ENCODE measurements at regions not wholly inside any gene's neighbourhood (a gene's known extent, or its start where the extent isn't known, plus 50 kb on each side); places are given as distances from the start of the nearest gene placed in this dataset.

DNA sequence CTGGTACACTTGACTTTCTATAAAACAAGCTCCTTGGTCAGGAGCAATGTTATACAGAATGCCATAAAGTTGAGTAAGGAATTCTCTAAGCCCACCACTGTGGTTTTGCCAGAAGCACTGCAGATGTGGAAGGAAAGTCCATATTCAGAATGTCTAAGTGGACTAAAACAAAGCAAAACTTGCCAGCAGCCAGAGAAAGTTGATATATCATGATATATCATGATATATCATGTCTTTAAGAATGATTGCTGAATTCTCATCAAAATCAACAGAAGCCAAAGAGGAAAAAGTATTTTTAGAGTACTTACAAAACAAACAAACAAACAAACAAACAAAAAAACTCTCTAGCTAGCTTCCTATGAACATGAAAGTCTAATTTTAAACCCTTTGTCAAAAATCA lies 424.8 kb upstream of the OR4E1 start:
- DNase-seq (ENCODE audit: low read depth), result no peak

DNA sequence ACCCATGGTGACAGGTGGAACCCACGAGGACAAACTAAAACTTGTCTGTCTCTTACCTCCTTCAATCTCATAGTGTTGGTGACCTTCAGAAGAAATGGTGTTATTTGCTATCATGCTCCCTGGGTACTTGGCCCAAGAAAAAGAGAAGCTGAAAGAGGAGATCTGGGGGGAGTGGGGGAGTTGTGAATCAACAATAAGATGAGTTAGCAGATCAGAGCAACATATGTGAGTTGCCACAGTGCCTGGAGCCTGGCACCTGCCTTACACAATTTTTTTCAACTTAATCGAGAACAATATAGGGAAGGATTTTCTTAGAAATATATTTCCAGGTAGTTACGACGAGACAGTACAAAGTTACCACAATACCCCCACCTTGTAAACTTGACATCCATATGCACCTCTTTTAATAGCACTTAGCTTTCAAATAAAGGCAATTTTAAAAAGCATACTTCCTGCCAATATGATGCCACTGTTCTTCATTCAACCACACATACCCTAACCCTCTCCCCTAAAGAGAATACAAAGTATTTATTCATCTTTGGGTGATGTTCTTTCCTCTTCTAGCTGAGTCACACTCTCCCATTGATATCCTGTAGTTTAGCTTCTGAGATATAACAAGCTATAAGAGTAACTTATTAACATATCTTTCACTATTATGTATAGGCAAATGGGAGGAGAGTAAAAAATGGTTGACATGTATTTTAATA lies 424.1 kb upstream of the OR4E1 start:
- no peak for DNase-seq (ENCODE audit: low read depth)

DNA sequence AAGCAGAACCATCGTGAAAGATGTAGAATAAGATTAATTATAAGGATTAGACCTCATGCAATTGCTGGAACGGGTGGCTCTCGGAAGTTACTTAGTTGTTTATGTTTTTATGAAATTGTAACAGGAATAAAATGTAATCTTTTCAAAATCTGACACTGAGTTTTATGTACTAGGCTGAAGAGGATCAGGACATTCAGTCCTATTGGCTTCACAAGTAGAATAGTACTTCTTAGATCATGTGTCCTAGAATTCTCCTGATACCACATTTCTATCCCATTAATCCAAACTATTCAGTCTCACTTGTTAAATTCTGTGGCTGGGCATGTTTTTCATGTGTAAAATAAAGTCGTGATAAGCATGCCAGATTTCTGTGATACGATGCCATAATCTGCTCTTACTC lies 423.5 kb upstream of the OR4E1 start:
- no peak for DNase-seq (ENCODE audit: low read depth)

DNA sequence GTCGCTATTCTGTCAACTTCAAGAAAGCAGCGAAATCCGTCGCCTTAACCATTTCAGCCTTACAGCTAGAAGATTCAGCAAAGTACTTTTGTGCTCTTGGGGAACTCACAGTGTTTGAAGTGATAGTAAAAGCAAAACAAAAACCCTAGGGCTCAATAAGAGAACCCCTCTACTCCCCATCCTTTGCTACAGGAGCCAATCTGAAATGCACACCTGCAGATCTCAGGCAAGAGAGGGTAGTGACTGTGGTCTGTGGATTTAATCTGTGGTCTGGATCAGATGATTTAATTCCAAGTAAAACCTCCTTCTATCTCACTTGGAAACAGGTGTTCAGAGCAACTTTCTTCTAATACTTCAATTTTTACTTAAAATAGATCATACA lies 422.9 kb upstream of the OR4E1 start:
- DNase-seq (ENCODE audit: low read depth), result no peak

DNA sequence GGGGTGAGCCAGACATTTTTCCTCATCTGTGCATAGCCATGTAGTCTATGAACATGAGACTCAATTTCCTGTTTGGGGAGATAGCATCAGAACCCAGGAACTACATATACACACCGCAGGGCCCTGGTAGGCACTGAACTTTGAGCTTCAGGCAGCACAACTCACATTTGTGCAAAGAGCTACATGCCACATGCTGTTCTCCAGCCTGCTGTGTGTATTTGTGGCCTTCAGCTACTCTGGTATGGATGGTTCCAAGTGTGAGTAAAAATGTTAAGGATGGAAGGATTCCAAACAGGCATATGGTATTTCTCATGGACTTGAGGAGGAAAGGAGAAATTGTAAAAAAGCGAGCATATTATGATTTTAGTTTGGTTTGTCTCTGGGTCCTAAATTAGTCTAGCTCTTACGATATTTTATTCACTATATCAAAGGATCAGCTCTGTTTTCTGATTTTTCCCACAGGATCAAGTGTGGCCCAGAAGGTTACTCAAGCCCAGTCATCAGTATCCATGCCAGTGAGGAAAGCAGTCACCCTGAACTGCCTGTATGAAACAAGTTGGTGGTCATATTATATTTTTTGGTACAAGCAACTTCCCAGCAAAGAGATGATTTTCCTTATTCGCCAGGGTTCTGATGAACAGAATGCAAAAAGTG lies 422.4 kb upstream of the OR4E1 start:
- no peak for DNase-seq (ENCODE audit: low read depth)

DNA sequence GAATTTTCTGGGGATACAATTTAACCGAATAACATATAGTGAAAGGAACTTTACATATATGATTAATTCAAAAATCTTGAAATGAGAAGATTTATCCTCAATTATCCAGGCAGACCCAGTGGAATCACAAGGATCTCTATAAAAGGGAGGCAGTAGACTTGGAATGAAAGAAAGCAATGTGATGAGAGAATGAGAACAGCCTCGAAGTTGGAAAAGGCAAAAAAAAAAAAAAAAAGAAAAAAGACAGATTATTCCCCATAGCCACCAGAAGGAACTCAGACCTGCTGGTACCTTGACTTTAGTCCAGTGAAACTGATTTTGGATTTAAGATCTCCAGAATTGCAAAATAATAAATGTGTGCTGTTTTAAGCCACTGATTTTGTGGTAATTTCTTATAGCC lies 416.3 kb upstream of the OR4E1 start:
- DNase-seq (ENCODE audit: low read depth), result no peak

DNA sequence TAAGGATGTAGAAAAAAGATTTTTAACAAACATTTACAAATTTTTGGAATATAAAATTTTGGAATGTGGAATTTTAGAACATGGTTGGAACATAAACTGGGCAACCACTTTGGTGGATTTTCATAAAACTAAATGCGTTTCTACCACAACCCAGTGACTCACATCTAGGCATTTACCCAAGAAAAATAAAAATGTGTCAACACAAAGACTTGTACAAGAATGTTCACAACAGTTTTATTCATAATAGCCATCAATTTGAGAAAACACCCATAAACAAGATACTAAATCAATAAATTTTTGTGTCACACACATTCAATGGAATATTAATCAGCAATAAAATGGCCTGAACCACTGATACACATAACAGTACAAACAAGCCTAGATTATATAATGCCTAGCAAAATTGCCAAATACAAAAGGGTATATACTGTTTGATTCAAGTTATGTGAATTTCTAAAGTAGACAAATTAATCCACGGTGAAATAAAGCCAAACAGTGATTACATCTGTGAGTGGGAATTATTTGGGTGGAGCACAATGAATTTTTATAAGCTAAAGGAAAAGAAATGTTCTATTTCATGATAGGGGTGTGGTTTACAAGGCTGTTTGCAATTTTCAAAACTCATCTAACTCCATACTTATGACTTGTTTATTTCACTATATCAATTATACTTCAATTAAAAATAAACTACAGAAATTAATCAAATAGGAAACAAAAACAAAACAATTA lies 415.2 kb upstream of the OR4E1 start:
- no peak for DNase-seq (ENCODE audit: low read depth)

DNA sequence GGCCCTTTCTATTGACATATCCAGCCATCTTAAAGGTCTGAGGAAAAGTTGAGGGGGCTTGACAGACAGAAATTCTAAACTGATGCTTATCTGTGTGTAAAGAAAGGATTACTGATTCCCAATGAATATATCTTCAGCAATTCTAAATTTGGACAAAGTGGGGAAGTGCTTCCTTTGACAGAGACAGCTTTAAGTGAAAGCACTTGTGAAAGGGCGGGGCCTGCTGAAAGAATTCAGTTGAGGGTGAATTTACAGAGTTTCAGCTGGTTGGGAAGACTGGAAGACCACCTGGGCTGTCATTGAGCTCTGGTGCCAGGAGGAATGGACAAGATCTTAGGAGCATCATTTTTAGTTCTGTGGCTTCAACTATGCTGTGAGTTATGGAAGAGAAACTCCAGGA lies 412.5 kb upstream of the OR4E1 start:
- no peak for DNase-seq (ENCODE audit: low read depth)

DNA sequence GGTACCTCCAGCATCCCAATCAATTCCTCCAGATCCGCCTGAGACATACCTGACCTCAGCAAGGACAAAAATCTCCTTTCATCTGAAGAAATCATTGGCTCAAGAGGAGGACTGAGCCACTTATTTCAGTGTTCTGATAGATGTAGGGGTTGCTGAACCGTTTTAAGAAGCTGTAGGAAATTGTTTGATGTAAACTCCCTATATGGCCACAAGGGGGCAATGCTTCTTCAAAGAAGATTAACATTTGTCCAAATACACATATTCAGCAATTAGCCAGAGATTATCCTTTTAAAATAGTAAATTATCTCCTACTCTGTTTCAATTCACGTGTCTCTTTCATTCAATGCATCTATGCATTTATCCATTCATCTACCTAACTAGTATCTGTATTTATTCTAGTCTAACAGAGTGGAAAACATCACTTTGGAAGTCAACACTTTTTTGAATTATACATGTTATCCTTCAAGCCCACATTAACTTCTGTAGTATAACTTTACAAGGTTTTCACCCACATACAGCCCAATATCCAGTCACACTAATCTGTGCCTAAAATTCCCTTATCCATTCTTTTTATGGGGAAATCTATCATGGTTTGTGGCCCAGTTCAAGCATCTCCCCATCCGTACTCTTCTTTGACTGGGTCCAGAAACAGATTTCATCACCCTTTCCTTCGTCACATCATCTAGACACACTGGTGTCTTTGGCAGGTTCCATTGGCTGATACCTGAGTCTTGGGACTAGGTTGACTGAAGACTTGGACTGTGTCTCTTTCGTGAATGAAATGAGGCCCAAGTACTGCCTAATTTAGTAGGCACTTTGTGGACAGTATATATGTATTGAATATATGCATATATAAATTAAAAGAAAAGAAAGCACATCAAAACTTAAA lies 411.0 kb upstream of the OR4E1 start:
- DNase-seq (ENCODE audit: low read depth), result no peak

DNA sequence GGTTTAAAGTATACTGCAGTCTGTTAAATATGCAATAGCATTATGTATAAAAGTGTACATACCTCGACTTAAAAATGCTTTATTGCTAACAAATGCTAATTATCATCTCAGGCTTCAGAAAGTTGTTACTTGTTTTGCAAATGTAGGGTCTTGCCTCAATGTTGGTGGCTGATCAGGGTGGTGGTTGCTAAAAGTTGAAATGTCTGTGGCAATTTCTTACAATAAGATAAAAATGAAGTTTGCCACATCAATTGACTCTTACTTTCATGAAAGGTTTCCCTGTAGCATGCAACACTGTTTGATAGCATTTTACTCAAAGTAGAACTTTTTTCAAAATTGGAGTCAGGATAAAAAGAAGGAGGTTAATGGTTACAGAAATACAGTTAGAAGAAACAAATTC lies 407.7 kb upstream of the OR4E1 start:
- DNase-seq (ENCODE audit: low read depth), result no peak

DNA sequence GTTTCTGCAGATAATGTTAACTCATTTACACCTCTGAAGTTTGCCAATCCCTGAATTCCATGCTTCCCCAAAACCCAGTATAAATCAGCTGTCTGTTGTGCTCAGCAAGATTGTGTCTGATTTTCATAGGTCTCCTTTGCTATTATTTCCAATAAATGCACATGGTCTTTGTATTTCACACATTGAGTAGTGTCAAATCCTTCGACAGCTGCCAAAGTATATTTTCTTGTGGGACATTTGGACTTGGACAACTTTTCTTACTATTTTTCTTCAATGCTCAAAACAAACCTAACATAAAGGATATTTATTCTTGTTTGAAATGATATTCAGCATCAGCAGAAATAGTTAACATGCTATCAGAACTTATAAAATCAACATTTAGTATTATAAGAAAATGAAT lies 406.1 kb upstream of the OR4E1 start:
- DNase-seq (ENCODE audit: low read depth), result no peak

DNA sequence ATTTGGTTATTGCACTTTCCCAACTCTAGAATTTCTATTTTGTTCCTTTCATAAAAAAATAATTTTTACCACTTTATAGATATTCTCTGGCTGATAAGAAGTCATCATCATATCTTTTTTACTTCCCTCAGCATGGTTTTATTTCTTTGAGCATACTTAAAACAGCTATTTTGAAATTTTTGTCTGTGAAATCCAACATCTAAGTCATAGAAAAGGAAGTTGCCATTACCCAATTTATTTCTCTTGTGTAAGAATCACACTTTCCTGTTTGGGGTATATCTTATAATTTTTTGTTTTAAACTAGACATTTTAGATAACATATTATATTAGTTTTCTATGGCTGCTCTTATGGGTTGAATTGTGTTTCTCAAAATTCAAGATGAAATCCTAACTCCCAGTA lies 400.2 kb upstream of the OR4E1 start:
- no peak for DNase-seq (ENCODE audit: low read depth)

DNA sequence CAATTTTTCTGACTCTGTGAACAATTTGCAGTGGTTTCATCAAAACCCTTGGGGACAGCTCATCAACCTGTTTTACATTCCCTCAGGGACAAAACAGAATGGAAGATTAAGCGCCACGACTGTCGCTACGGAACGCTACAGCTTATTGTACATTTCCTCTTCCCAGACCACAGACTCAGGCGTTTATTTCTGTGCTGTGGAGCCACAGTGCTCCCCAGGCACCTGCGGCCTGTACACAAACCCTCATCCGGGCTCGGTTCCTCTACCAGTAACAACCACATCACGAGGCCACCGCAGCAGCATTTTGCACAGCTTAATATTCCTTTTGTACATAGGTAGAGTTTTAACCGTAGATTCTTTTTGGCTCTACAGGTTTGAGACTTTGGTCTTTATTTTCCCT lies 397.4 kb upstream of the OR4E1 start:
- peak; percentile 46 for DNase-seq (ENCODE audit: low read depth)

DNA sequence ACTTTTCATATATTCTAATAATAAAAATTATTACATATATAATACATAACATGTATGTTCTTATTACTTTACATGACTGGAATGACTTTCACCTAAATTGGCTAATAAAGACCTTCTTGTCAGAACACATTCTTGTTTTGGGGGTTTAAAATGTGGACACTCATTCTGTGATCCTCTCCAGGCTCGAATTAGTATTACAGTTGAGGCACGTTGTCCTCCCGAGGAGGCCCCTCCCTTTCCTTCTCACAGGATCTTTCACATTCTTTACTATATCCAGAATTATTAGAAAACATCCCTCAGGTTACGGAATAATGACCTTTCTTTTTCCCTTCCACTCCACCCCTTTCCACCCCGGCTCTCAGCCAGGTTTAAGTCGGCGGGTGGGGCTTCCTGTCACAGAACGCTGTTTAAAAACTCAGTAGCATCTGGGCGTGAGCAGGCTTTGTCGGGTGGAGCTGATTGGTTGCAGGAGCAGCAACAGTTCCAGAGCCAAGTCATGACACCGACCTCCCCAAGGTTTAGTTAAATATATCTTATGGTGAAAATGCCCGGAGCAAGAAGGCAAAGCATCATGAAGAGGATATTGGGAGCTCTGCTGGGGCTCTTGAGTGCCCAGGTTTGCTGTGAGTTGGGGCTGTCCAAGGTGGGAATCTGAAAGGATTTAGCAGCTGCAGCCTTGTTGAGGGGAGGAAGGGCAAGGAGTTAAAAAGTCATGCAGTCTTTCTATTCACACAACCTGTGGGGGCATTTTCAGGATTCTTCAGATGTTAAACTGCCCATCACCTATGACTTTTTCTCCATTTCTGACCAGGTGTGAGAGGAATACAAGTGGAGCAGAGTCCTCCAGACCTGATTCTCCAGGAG lies 396.7 kb upstream of the OR4E1 start:
- peak; percentile 46 for DNase-seq (ENCODE audit: low read depth)

DNA sequence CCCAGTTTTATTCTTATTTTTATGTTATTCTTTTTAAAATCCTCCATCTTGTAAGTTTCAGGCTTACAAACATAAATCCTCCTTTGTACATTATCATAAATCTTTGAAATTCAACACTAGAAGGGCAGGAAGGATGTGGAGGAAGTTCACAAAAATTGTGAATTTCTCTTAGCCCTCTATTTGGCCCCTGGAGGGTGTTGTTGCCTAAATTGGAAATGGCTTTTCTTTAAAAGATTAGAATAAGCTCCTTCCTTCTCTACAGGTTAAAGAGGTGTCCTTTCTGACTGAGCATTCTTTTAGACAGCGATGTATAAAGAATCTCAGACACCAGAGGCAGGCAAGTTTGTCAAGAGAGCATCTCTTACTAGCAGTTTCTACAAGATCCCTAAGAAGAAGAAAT lies 391.7 kb upstream of the OR4E1 start:
- no peak for DNase-seq (ENCODE audit: low read depth)

DNA sequence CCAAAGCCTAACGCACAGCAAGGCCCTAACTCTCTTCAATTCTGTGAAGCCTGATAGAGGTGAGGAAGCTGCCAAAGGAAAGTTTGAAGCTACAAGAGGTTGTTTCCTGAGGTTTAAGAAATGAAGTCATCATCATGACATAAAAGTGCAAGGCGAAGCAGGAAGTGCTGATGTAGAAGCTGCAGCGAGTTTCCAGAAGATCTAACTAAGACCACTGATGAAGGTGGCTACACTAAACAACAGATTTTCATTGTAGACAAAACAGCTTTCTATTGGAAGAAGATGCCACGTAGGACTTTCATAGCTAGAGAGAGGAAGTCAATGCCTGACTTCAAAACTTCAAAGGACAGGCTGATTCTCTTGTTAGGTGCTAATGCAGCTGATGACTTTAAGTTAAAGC lies 385.6 kb upstream of the OR4E1 start:
- DNase-seq (ENCODE audit: low read depth), result no peak

DNA sequence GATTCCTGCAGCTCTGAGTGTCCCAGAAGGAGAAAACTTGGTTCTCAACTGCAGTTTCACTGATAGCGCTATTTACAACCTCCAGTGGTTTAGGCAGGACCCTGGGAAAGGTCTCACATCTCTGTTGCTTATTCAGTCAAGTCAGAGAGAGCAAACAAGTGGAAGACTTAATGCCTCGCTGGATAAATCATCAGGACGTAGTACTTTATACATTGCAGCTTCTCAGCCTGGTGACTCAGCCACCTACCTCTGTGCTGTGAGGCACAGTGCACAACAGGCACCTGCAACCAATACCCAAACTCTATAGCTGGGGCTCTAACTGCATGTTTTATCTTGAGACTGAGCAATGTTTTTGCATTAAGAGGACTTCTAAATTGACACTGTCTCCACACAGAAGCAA lies 379.2 kb upstream of the OR4E1 start:
- no peak for DNase-seq (ENCODE audit: low read depth)

DNA sequence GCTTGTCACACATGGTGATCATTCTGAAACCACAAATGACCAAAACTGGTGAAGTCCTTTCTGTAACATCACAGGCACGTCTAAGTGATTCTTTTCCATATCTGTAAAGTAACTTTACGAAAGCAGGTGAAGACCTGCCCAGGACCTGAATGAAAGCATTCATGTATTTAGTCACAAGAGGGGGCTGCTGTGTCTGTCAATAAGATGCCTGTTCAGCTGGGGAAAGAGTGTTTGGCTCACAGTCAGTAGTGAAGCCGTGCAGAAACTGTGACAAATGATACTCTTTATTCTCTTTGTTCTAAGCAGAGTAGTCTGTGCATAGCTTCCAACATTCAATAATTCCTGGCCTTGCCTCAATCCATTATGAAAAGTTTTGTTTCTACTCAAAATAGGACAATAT lies 373.5 kb upstream of the OR4E1 start:
- DNase-seq (ENCODE audit: low read depth), result peak; percentile 8

DNA sequence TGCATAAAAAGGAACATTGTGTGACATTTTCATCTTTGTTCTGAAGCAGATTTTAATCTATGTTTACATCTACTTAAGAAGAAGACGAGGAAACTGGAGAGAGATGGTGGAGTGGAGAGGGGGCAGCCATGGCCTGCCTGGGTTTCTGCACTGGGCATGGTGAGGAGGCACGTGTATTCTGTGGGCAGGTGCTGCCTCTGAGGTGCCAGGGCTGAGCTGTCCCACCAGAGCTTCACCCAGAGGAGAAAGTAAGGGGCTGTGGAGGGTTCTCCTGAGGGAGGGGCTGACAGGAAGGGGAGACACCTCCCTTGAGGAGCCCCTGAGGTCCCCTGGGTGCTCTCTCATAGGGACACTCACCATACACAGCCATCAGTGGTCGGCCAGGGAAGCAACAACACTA lies 372.4 kb upstream of the OR4E1 start:
- DNase-seq (ENCODE audit: low read depth), result no peak

DNA sequence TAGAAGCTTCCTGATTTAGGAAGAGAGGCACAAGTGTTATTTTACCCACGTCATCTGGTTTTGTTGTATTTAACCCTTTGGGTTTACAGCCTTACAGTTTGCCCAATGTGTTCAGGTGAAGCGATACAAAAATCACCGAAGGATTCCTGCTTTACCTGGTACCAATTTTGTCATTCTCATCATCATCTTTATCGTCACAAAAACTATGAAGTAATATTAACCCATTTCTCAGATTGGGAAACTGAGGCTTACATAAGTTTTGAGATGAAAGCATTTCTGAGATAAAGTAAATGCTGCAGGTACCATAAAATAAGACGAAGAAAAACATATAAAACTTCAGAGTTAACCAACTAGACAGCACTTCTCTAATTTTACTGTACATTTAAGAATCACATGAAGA lies 370.6 kb upstream of the OR4E1 start:
- no peak for DNase-seq (ENCODE audit: low read depth)

DNA sequence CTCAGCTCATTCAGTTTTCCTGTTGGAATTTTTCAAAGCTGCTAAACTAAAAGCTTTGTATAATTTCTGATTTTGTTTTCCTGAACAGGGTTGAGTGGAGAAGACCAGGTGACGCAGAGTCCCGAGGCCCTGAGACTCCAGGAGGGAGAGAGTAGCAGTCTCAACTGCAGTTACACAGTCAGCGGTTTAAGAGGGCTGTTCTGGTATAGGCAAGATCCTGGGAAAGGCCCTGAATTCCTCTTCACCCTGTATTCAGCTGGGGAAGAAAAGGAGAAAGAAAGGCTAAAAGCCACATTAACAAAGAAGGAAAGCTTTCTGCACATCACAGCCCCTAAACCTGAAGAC lies 367.1 kb upstream of the OR4E1 start:
- no peak for DNase-seq (ENCODE audit: low read depth)

Measured in T follicular helper cell (primary cell).